Activated CD8-positive, alpha-beta T cell treated with anti-CD3 and anti-CD28 coated beads for 36 hours (primary cell): ENCODE measurements at regions not wholly inside any gene's neighbourhood (a gene's known extent, or its start where the extent isn't known, plus 50 kb on each side); places are given as distances from the start of the nearest gene placed in this dataset.

Experiments used
- ATAC-seq: fragments of 200-7000 bp; cut with Tn5 transposase; one replicate; pipeline ENCODE4 v1.10.0; 2021; ENCODE audit warnings: mild to moderate bottlenecking, moderate library complexity
- CTCF ChIA-PET: fragments of 350-600 bp; sonication (Branson Sonifier 250); formaldehyde crosslinking; loops from one replicate; lab custom pipeline; 2021; ENCODE audit warnings: antibody characterized with exemption; lab: Charles Lee
- POLR2A ChIA-PET: fragments of 350-600 bp; sonication (Branson Sonifier 250); formaldehyde crosslinking; loops from one replicate; lab custom pipeline; 2021; ENCODE audit warnings: antibody characterized with exemption; lab: Charles Lee
- DNase-seq: peaks from one replicate; pipeline ENCODE4 v3.0.0-alpha.2; 2020
- H3K27ac Mint-ChIP-seq: one replicate; pipeline ENCODE4 v1.8.0; 2021; ENCODE audit warnings: mild to moderate bottlenecking, mixed read lengths
- H3K27me3 Mint-ChIP-seq: one replicate; pipeline ENCODE4 v1.8.0; 2021; ENCODE audit warnings: mixed read lengths
- H3K36me3 Mint-ChIP-seq: one replicate; pipeline ENCODE4 v1.8.0; 2021; ENCODE audit warnings: low read depth, mixed read lengths
- H3K4me1 Mint-ChIP-seq: one replicate; pipeline ENCODE4 v1.8.0; 2021; ENCODE audit warnings: low read depth, mixed read lengths
- H3K4me3 Mint-ChIP-seq: one replicate; pipeline ENCODE4 v1.8.0; 2021; ENCODE audit warnings: mild to moderate bottlenecking, moderate library complexity, mixed read lengths
- H3K9me3 Mint-ChIP-seq: one replicate; pipeline ENCODE4 v1.8.0; 2021; ENCODE audit warnings: mixed read lengths
- intact Hi-C: fragments of 100-400 bp; cut with micrococcal nuclease; formaldehyde crosslinking; loops from one replicate; pipeline ENCODE4 v1.10.0; 2022
- TF ChIP-seq, protein P1 (sequence below): fragments of 200-600 bp; IDR thresholded peaks from one replicate; pipeline ENCODE4 v1.8.0; 2022; ENCODE audit warnings: antibody characterized with exemption, mild to moderate bottlenecking

DNA sequence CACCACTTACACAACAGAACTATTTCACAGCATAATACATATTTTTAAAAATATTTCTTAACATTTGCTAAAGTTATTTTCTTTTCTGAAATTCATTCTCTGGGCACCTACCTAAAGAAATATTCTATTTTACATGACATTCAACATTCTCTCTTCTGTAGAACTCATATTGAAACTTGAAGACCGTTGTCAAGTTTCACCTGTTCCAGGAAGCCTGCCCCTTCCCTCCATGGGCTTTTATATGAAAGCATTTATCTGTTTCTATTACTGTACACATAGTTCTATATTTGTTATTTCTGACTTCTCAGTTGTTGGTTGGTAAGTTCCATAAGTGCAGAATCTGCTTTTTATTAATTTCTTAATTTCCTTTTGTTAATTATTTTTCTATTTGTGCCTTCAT is 204.3 kb upstream of the ALCAM start:
- no peak overlapping the region for H3K27ac Mint-ChIP-seq

DNA sequence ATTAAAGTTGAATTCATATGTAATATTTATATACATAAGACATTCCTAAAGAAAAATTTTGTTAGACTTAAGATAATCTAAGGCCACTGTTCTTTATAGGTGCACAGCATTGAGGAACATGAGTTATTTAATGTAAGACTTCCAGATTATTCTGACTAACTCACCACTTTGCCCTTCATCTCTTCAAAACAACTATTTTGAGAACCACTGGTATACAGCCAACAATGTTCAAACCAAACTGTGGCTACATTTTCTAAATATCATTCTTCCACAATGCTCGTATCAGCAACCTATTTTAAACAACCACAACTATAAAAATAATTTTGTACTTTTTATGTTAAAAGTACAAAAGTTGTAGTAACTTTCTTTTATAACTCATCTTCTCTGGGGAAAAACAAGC is 199.8 kb upstream of the ALCAM start:
- no peaks in the 10 kb centered on the region for H3K36me3 Mint-ChIP-seq
- no peak for DNase-seq
- TF ChIP-seq, protein P1, sequence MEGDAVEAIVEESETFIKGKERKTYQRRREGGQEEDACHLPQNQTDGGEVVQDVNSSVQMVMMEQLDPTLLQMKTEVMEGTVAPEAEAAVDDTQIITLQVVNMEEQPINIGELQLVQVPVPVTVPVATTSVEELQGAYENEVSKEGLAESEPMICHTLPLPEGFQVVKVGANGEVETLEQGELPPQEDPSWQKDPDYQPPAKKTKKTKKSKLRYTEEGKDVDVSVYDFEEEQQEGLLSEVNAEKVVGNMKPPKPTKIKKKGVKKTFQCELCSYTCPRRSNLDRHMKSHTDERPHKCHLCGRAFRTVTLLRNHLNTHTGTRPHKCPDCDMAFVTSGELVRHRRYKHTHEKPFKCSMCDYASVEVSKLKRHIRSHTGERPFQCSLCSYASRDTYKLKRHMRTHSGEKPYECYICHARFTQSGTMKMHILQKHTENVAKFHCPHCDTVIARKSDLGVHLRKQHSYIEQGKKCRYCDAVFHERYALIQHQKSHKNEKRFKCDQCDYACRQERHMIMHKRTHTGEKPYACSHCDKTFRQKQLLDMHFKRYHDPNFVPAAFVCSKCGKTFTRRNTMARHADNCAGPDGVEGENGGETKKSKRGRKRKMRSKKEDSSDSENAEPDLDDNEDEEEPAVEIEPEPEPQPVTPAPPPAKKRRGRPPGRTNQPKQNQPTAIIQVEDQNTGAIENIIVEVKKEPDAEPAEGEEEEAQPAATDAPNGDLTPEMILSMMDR, result no peak
- H3K9me3 Mint-ChIP-seq, result no peaks in the 10 kb centered on the region
- peaks cover 2% of the 10 kb centered on the region for H3K27me3 Mint-ChIP-seq
- intact Hi-C loops, result no loop called here
- no peaks in the 10 kb centered on the region for H3K4me1 Mint-ChIP-seq
- ChIA-PET POLR2A (no interaction called here), CTCF (interaction anchor here (1.0 kb wide), 1 partner anchor 941 kb away, joined by 3 read pairs; no protein-coding TSS in a partner anchor)
- H3K4me3 Mint-ChIP-seq, result no peak overlapping the region
- no peak for ATAC-seq
- no peak overlapping the region for H3K27ac Mint-ChIP-seq

More for the DNA sequence above, 204.3 kb upstream of the ALCAM start:
- CTCF ChIA-PET, result no interaction called here
- H3K27me3 Mint-ChIP-seq, result peaks cover 1% of the 10 kb centered on the region
- no peak overlapping the region for H3K4me3 Mint-ChIP-seq
- no peaks in the 10 kb centered on the region for H3K36me3 Mint-ChIP-seq
- no peak for DNase-seq
- POLR2A ChIA-PET, result no interaction called here
- H3K9me3 Mint-ChIP-seq, result no peaks in the 10 kb centered on the region
- intact Hi-C loops, result no loop called here
- no peak for ATAC-seq
- no peaks in the 10 kb centered on the region for H3K4me1 Mint-ChIP-seq
- TF ChIP-seq, protein P1, result no peak

DNA sequence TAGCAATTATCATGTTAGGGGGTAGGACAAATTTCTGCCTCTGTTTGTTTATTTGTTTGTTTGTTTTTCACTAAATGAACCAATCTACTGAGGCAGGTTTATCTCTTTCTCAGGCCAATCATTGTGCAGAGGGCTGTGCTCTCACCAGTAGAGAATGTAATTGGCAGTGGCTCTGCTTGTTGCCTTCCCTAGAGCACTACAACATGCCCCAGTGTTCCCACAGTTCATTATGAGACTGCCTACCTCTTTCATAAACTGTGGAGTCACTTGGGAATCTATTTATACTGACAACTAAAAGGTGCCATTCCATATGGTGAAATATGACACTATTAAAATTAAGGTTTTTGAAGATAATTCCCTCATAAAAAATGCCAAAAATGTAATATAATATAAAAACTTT is 196.3 kb upstream of the ALCAM start:
- H3K4me1 Mint-ChIP-seq, result no peaks in the 10 kb centered on the region
- intact Hi-C loops, result no loop called here
- ChIA-PET POLR2A (no interaction called here), CTCF (no interaction called here)
- peaks cover 2% of the 10 kb centered on the region for H3K27me3 Mint-ChIP-seq
- no peaks in the 10 kb centered on the region for H3K36me3 Mint-ChIP-seq
- no peak for DNase-seq
- no peak overlapping the region for H3K27ac Mint-ChIP-seq
- TF ChIP-seq, protein P1, result no peak
- H3K4me3 Mint-ChIP-seq, result no peak overlapping the region
- ATAC-seq, result no peak
- H3K9me3 Mint-ChIP-seq, result no peaks in the 10 kb centered on the region

DNA sequence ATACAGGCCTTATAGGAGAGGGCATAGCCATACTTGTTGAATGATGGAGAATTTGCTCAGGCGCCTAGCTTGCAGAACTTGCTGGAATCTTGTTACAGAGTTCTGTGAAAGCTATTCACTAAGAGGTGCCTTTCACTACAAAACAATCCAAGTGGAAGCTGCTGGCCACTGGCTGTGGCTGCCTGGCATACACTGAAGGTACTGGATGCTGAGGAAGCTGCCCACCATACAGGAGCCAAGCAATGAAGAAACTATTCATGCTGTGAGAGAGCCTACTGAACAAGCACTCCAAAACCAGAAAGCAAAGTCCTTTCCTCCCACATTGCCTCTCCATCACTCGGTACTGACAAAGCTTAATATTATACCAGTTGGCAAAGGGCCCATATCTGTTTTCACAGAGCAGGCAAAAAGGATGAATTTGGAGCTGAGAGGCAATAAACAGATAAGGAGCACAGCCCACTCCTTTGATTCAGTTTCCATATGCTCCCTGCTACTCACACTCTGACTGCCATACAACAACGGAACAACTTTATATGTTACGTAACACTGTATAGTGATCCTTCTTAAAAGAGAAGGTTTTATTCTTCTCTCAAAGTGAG is 192.6 kb upstream of the ALCAM start:
- CTCF ChIA-PET, result no interaction called here
- no peak overlapping the region for H3K4me3 Mint-ChIP-seq
- no peak for ATAC-seq
- H3K36me3 Mint-ChIP-seq, result no peaks in the 10 kb centered on the region
- DNase-seq, result no peak
- no peaks in the 10 kb centered on the region for H3K4me1 Mint-ChIP-seq
- H3K27me3 Mint-ChIP-seq, result no peaks in the 10 kb centered on the region
- no peaks in the 10 kb centered on the region for H3K9me3 Mint-ChIP-seq
- POLR2A ChIA-PET, result no interaction called here
- intact Hi-C loops, result no loop called here
- no peak overlapping the region for H3K27ac Mint-ChIP-seq
- TF ChIP-seq, protein P1, result no peak

DNA sequence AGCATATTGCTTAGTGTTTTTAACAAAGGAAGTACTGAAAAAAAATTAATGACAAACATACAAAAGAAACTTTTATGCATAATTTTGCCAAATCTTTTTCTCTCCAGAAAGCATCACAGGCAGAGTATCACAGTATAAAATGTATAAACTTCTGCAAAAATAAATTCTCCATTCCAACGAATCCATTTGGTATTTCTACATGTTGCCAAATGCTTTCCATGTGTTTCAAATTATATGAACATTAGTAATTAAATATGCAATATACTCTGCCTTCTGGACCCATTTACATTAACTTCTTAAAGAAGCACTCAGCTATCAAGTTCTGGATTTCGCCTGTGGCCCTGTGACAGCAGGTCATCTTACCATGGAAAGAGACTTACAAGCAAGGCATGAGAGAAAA is 189.1 kb upstream of the ALCAM start:
- no peaks in the 10 kb centered on the region for H3K4me1 Mint-ChIP-seq
- POLR2A ChIA-PET, result no interaction called here

More for the DNA sequence above, 189.1 kb upstream of the ALCAM start:
- no peak for ATAC-seq
- no peaks in the 10 kb centered on the region for H3K36me3 Mint-ChIP-seq
- H3K4me3 Mint-ChIP-seq, result no peak overlapping the region
- no peaks in the 10 kb centered on the region for H3K9me3 Mint-ChIP-seq
- no peak overlapping the region for H3K27ac Mint-ChIP-seq
- intact Hi-C loops, result no loop called here
- CTCF ChIA-PET, result interaction anchor here (0.6 kb wide), 1 partner anchor 24 kb away, joined by 3 read pairs; no protein-coding TSS in a partner anchor
- no peaks in the 10 kb centered on the region for H3K27me3 Mint-ChIP-seq
- TF ChIP-seq, protein P1, result no peak
- no peak for DNase-seq
